HEK293 (cell line): ENCODE measurements at regions not wholly inside any gene's neighbourhood (a gene's known extent, or its start where the extent isn't known, plus 50 kb on each side); places are given as distances from the start of the nearest gene placed in this dataset.

Experiments
- ZNF558 ChIP-seq: fragments of 450-650 bp; formaldehyde crosslinking; IDR thresholded peaks from 2 replicates; pipeline ENCODE4 v1.5.1; 2016; ENCODE audit warnings: missing biosample characterization, missing genetic modification characterization
- TF ChIP-seq, protein P1 (sequence below): fragments of 450-650 bp; formaldehyde crosslinking; IDR thresholded peaks from 2 replicates; pipeline ENCODE4 v1.5.1; 2016; ENCODE audit warnings: missing biosample characterization, missing genetic modification characterization
- TF ChIP-seq, protein P2 (sequence below): fragments of 450-650 bp; formaldehyde crosslinking; IDR thresholded peaks from 2 replicates; pipeline ENCODE4 v1.5.1; 2016; ENCODE audit warnings: missing biosample characterization, missing genetic modification characterization
- TF ChIP-seq, protein P3 (sequence below): fragments of 450-650 bp; formaldehyde crosslinking; IDR thresholded peaks from 2 replicates; pipeline ENCODE4 v1.5.1; 2016; ENCODE audit warnings: missing biosample characterization, missing genetic modification characterization, low read depth
- TF ChIP-seq, protein P4 (sequence below): fragments of 450-650 bp; formaldehyde crosslinking; IDR thresholded peaks from 2 replicates; pipeline ENCODE4 v1.5.1; 2016; ENCODE audit warnings: missing biosample characterization, missing genetic modification characterization

DNA sequence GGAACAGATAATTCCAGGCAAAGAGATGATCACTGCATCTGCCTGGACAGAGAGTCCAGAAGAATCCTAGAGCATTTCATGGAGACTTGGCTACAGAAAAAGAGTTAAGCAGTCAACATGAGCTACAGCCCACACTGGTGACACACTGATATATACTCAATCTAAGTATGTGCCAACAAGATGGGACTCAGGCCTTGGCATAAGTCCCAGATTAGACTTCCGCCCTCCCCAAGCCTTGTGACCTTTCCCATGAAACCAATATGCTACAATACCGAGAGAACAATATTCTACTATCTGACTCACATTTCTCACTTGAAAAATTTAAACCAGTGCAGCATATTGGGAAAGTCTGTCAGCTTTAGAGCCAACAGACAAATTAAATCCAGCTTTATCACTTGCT, 65.7 kb upstream of the SLITRK2 start:
- TF ChIP-seq, protein P1, sequence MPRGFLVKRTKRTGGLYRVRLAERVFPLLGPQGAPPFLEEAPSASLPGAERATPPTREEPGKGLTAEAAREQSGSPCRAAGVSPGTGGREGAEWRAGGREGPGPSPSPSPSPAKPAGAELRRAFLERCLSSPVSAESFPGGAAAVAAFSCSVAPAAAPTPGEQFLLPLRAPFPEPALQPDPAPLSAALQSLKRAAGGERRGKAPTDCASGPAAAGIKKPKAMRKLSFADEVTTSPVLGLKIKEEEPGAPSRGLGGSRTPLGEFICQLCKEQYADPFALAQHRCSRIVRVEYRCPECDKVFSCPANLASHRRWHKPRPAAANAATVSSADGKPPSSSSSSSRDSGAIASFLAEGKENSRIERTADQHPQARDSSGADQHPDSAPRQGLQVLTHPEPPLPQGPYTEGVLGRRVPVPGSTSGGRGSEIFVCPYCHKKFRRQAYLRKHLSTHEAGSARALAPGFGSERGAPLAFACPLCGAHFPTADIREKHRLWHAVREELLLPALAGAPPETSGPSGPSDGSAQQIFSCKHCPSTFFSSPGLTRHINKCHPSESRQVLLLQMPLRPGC: no peak
- TF ChIP-seq, protein P2, sequence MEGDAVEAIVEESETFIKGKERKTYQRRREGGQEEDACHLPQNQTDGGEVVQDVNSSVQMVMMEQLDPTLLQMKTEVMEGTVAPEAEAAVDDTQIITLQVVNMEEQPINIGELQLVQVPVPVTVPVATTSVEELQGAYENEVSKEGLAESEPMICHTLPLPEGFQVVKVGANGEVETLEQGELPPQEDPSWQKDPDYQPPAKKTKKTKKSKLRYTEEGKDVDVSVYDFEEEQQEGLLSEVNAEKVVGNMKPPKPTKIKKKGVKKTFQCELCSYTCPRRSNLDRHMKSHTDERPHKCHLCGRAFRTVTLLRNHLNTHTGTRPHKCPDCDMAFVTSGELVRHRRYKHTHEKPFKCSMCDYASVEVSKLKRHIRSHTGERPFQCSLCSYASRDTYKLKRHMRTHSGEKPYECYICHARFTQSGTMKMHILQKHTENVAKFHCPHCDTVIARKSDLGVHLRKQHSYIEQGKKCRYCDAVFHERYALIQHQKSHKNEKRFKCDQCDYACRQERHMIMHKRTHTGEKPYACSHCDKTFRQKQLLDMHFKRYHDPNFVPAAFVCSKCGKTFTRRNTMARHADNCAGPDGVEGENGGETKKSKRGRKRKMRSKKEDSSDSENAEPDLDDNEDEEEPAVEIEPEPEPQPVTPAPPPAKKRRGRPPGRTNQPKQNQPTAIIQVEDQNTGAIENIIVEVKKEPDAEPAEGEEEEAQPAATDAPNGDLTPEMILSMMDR: no peak
- no peak for TF ChIP-seq ZNF558
- TF ChIP-seq, protein P3, sequence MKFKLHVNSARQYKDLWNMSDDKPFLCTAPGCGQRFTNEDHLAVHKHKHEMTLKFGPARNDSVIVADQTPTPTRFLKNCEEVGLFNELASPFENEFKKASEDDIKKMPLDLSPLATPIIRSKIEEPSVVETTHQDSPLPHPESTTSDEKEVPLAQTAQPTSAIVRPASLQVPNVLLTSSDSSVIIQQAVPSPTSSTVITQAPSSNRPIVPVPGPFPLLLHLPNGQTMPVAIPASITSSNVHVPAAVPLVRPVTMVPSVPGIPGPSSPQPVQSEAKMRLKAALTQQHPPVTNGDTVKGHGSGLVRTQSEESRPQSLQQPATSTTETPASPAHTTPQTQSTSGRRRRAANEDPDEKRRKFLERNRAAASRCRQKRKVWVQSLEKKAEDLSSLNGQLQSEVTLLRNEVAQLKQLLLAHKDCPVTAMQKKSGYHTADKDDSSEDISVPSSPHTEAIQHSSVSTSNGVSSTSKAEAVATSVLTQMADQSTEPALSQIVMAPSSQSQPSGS: no peak
- TF ChIP-seq, protein P4, sequence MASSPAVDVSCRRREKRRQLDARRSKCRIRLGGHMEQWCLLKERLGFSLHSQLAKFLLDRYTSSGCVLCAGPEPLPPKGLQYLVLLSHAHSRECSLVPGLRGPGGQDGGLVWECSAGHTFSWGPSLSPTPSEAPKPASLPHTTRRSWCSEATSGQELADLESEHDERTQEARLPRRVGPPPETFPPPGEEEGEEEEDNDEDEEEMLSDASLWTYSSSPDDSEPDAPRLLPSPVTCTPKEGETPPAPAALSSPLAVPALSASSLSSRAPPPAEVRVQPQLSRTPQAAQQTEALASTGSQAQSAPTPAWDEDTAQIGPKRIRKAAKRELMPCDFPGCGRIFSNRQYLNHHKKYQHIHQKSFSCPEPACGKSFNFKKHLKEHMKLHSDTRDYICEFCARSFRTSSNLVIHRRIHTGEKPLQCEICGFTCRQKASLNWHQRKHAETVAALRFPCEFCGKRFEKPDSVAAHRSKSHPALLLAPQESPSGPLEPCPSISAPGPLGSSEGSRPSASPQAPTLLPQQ (tag by site-specific recombination): no peak
